BE2C (cell line): ENCODE measurements at regions not wholly inside any gene's neighbourhood (a gene's known extent, or its start where the extent isn't known, plus 50 kb on each side); places are given as distances from the start of the nearest gene placed in this dataset.

Source experiments
- DNase-seq: peaks from one replicate; pipeline ENCODE4 v3.0.0-alpha.2; 2020
- H3K27me3 ChIP-seq: fragments of 250-450 bp; sonication (Bioruptor Pico); 2 replicates; pipeline ENCODE4 v1.5.1; 2020; ENCODE audit warnings: mild to moderate bottlenecking
- H3K36me3 ChIP-seq: fragments of 250-450 bp; sonication (Bioruptor Pico); 2 replicates; pipeline ENCODE4 v1.5.1; 2020; ENCODE audit warnings: mild to moderate bottlenecking
- H3K4me1 ChIP-seq: fragments of 250-450 bp; sonication (Bioruptor Pico); 2 replicates; pipeline ENCODE4 v1.5.1; 2020
- H3K4me3 ChIP-seq: 2 replicates; pipeline ENCODE4 v1.5.1; 2011; ENCODE audit warnings: low read depth, low read length
- H3K9me3 ChIP-seq: fragments of 250-450 bp; sonication (Bioruptor Pico); 2 replicates; pipeline ENCODE4 v1.5.1; 2020
- CTCF ChIP-seq: IDR thresholded peaks from 2 replicates; pipeline ENCODE4 v1.5.1; 2012; ENCODE audit warnings: mild to moderate bottlenecking, low read depth, low read length

GRCh38 chr1:172751683-172752082, 92.8 kb downstream of the FASLG start:
- Histone ChIP-seq H3K27me3 (no peaks in the 10 kb centered on the region), H3K9me3 (no peaks in the 10 kb centered on the region), H3K4me3 (no peak overlapping the region), H3K4me1 (no peaks in the 10 kb centered on the region), H3K36me3 (no peaks in the 10 kb centered on the region)
- TF ChIP-seq CTCF, result no peak
- no peak for DNase-seq

- H3K36me3 ChIP-seq, result no peaks in the 10 kb centered on the region
Observed at GRCh38 chr1:172753964-172754363, 95.1 kb downstream of the FASLG start.

GRCh38 chr1:172754609-172755008, 95.7 kb downstream of the FASLG start:
- TF ChIP-seq CTCF, result no peak
- Histone ChIP-seq H3K36me3 (no peaks in the 10 kb centered on the region), H3K4me1 (no peaks in the 10 kb centered on the region), H3K9me3 (no peaks in the 10 kb centered on the region), H3K4me3 (no peak overlapping the region), H3K27me3 (no peaks in the 10 kb centered on the region)
- no peak for DNase-seq

More at GRCh38 chr1:172753964-172754363, 95.1 kb downstream of the FASLG start:
- no peaks in the 10 kb centered on the region for H3K27me3 ChIP-seq
- H3K9me3 ChIP-seq, result no peaks in the 10 kb centered on the region
- no peaks in the 10 kb centered on the region for H3K4me1 ChIP-seq
- TF ChIP-seq CTCF, result no peak
- no peak overlapping the region for H3K4me3 ChIP-seq
- no peak for DNase-seq

GRCh38 chr1:172755099-172755498, 96.2 kb downstream of the FASLG start:
- TF ChIP-seq CTCF, result no peak
- no peak overlapping the region for H3K4me3 ChIP-seq
- H3K4me1 ChIP-seq, result no peaks in the 10 kb centered on the region
- no peaks in the 10 kb centered on the region for H3K9me3 ChIP-seq
- H3K36me3 ChIP-seq, result no peaks in the 10 kb centered on the region
- no peaks in the 10 kb centered on the region for H3K27me3 ChIP-seq
- DNase-seq, result no peak

- H3K9me3 ChIP-seq, result no peaks in the 10 kb centered on the region
- H3K36me3 ChIP-seq, result no peaks in the 10 kb centered on the region
- no peak for TF ChIP-seq CTCF
- no peaks in the 10 kb centered on the region for H3K4me1 ChIP-seq
- no peak for DNase-seq
- H3K27me3 ChIP-seq, result no peaks in the 10 kb centered on the region
- no peak overlapping the region for H3K4me3 ChIP-seq
Observed at GRCh38 chr1:172756024-172756423, 97.1 kb downstream of the FASLG start.

- Histone ChIP-seq H3K36me3 (no peaks in the 10 kb centered on the region), H3K27me3 (no peaks in the 10 kb centered on the region), H3K4me1 (no peaks in the 10 kb centered on the region), H3K9me3 (no peaks in the 10 kb centered on the region), H3K4me3 (no peak overlapping the region)
- TF ChIP-seq CTCF, result no peak
- DNase-seq, result no peak
Observed at GRCh38 chr1:172758259-172758658, 99.4 kb downstream of the FASLG start.
